ENCODE measurements at regions not wholly inside any gene's neighbourhood (a gene's known extent, or its start where the extent isn't known, plus 50 kb on each side); places are given as distances from the start of the nearest gene placed in this dataset.

GRCh38 chr10:61543831-61544230 lies 90.7 kb upstream of the TMEM26 start:
- Histone ChIP-seq H3K9me3 (no peaks in the 10 kb centered on the region), H3K4me3 (no peak overlapping the region), H3K27me3 (no peaks in the 10 kb centered on the region), H3K4me1 (no peaks in the 10 kb centered on the region), H3K36me3 (no peaks in the 10 kb centered on the region), H3K27ac (no peak overlapping the region)
- TF ChIP-seq EP300 (IDR thresholded peaks at IDR 0.05) (no peak), CTCF (IDR thresholded peaks at IDR 0.05) (no peak), POLR2A (IDR thresholded peaks at IDR 0.05) (no peak), POLR2AphosphoS5 (IDR thresholded peaks at IDR 0.05) (no peak)
- no peak for ATAC-seq
- 59 to 83% methylated on average over 3 of the region's 3 CpGs for WGBS, 2 donors (ENCODE audit: low coverage in 1 of 2)

GRCh38 chr10:61542596-61542995 lies 89.4 kb upstream of the TMEM26 start:
- Histone ChIP-seq H3K4me3 (no peak overlapping the region), H3K4me1 (no peaks in the 10 kb centered on the region), H3K36me3 (no peaks in the 10 kb centered on the region), H3K27me3 (no peaks in the 10 kb centered on the region), H3K27ac (no peak overlapping the region), H3K9me3 (no peaks in the 10 kb centered on the region)
- TF ChIP-seq POLR2A (IDR thresholded peaks at IDR 0.05) = no peak
- TF ChIP-seq POLR2AphosphoS5 (IDR thresholded peaks at IDR 0.05) = no peak
- TF ChIP-seq CTCF (IDR thresholded peaks at IDR 0.05) = no peak
- no peak for ATAC-seq

- ATAC-seq = no peak
- H3K27me3 ChIP-seq = no peaks in the 10 kb centered on the region
- H3K36me3 ChIP-seq = no peaks in the 10 kb centered on the region
- 100% methylated on average over 1 of the region's 1 CpG for WGBS, 2 donors (ENCODE audit: low coverage in 1 of 2)
- no peaks in the 10 kb centered on the region for H3K9me3 ChIP-seq
- no peak overlapping the region for H3K4me3 ChIP-seq
- TF ChIP-seq EP300 (IDR thresholded peaks at IDR 0.05) (no peak), POLR2AphosphoS5 (IDR thresholded peaks at IDR 0.05) (no peak), CTCF (IDR thresholded peaks at IDR 0.05) (no peak), POLR2A (IDR thresholded peaks at IDR 0.05) (no peak)
- no peak overlapping the region for H3K27ac ChIP-seq
- H3K4me1 ChIP-seq = no peaks in the 10 kb centered on the region
Observed at GRCh38 chr10:61541960-61542359, 88.8 kb upstream of the TMEM26 start.

- WGBS, 2 donors (ENCODE audit: low coverage in 1 of 2) = 90 to 92% methylated on average over 2 to 8 of the region's 8 CpGs
- H3K36me3 ChIP-seq = no peaks in the 10 kb centered on the region
- H3K27ac ChIP-seq = no peak overlapping the region
- H3K4me1 ChIP-seq = no peaks in the 10 kb centered on the region
- no peak for ATAC-seq
- TF ChIP-seq CTCF (IDR thresholded peaks at IDR 0.05) = no peak
- TF ChIP-seq POLR2A (IDR thresholded peaks at IDR 0.05) = no peak
- TF ChIP-seq EP300 (IDR thresholded peaks at IDR 0.05) = no peak
- no peak for TF ChIP-seq POLR2AphosphoS5 (IDR thresholded peaks at IDR 0.05)
- H3K4me3 ChIP-seq = no peak overlapping the region
- H3K9me3 ChIP-seq = no peaks in the 10 kb centered on the region
- H3K27me3 ChIP-seq = no peaks in the 10 kb centered on the region
Observed at GRCh38 chr10:61539876-61540275, 86.7 kb upstream of the TMEM26 start.

- no peak for ATAC-seq
- Histone ChIP-seq H3K9me3 (no peaks in the 10 kb centered on the region), H3K4me1 (no peaks in the 10 kb centered on the region), H3K36me3 (no peaks in the 10 kb centered on the region), H3K27ac (no peak overlapping the region), H3K27me3 (no peaks in the 10 kb centered on the region), H3K4me3 (no peak overlapping the region)
- TF ChIP-seq POLR2AphosphoS5 (IDR thresholded peaks at IDR 0.05) = no peak
- TF ChIP-seq POLR2A (IDR thresholded peaks at IDR 0.05) = no peak
- TF ChIP-seq CTCF (IDR thresholded peaks at IDR 0.05) = no peak
- no peak for TF ChIP-seq EP300 (IDR thresholded peaks at IDR 0.05)
- WGBS, 2 donors (ENCODE audit: low coverage in 1 of 2) = 33 to 58% methylated on average over 1 of the region's 1 CpG
Observed at GRCh38 chr10:61529208-61529607, 76.0 kb upstream of the TMEM26 start.
